HEK293T (cell line): ENCODE measurements at regions not wholly inside any gene's neighbourhood (a gene's known extent, or its start where the extent isn't known, plus 50 kb on each side); places are given as distances from the start of the nearest gene placed in this dataset.
A peak's percentile ranks its signal among the peaks of the same experiment; 100 is the strongest.

Experiments
- CTCF ChIA-PET: fragments of 350-600 bp; formaldehyde crosslinking; extraction: SDS; loops from one replicate; lab custom pipeline; 2021; ENCODE audit warnings: antibody characterized with exemption, inconsistent platforms; lab: Yijun Ruan, JAX
- POLR2A ChIA-PET: fragments of 350-600 bp; formaldehyde crosslinking; extraction: SDS; loops from one replicate; lab custom pipeline; 2020; ENCODE audit warnings: antibody characterized with exemption, inconsistent platforms; lab: Yijun Ruan, JAX
- DNase-seq: peaks from one replicate; pipeline ENCODE4 v3.0.0; 2012; ENCODE audit warnings: mixed read lengths; ENCODE audit errors: extremely low spot score
- ARNT ChIP-seq: fragments of 450-650 bp; IDR thresholded peaks from 2 replicates; pipeline ENCODE4 v1.6.1; 2017; ENCODE audit warnings: mild to moderate bottlenecking
- BHLHE40 ChIP-seq: fragments of 450-650 bp; IDR thresholded peaks from 2 replicates; pipeline ENCODE4 v1.6.1; 2016; ENCODE audit warnings: mild to moderate bottlenecking, moderate library complexity, borderline replicate concordance
- CTBP1 ChIP-seq: fragments of 450-650 bp; IDR thresholded peaks from 2 replicates; pipeline ENCODE4 v1.6.1; 2016; ENCODE audit warnings: borderline replicate concordance
- ELF4 ChIP-seq: fragments of 450-650 bp; IDR thresholded peaks from 2 replicates; pipeline ENCODE4 v1.6.1; 2017; ENCODE audit warnings: antibody characterized with exemption
- FOXA1 ChIP-seq: fragments of 450-650 bp; IDR thresholded peaks from 2 replicates; pipeline ENCODE4 v1.6.1; 2016; ENCODE audit warnings: mild to moderate bottlenecking
- FOXK2 ChIP-seq: fragments of 450-650 bp; IDR thresholded peaks from 2 replicates; pipeline ENCODE4 v1.6.1; 2016; ENCODE audit warnings: mild to moderate bottlenecking
- FOXM1 ChIP-seq: fragments of 450-650 bp; IDR thresholded peaks from 2 replicates; pipeline ENCODE4 v1.6.1; 2017; ENCODE audit warnings: mild to moderate bottlenecking, borderline replicate concordance
- HDGF ChIP-seq: fragments of 450-650 bp; IDR thresholded peaks from 2 replicates; pipeline ENCODE4 v1.6.1; 2017; ENCODE audit warnings: antibody characterized with exemption, borderline replicate concordance
- L3MBTL2 ChIP-seq: fragments of 450-650 bp; conservative IDR thresholded peaks from 2 replicates; pipeline ENCODE4 v1.6.1; 2016; ENCODE audit warnings: mild to moderate bottlenecking
- LEF1 ChIP-seq: fragments of 450-650 bp; IDR thresholded peaks from 2 replicates; pipeline ENCODE4 v1.6.1; 2017; ENCODE audit warnings: mild to moderate bottlenecking, borderline replicate concordance
- NFRKB ChIP-seq: fragments of 450-650 bp; IDR thresholded peaks from 2 replicates; pipeline ENCODE4 v1.6.1; 2016; ENCODE audit warnings: mild to moderate bottlenecking, moderate library complexity
- PKNOX1 ChIP-seq: fragments of 450-650 bp; IDR thresholded peaks from 2 replicates; pipeline ENCODE4 v1.6.1; 2016
- SP1 ChIP-seq: fragments of 450-650 bp; IDR thresholded peaks from 2 replicates; pipeline ENCODE4 v1.6.1; 2017
- SUZ12 ChIP-seq: fragments of 450-650 bp; IDR thresholded peaks from 2 replicates; pipeline ENCODE4 v1.6.1; 2016; ENCODE audit warnings: mild to moderate bottlenecking
- TARDBP ChIP-seq: fragments of 450-650 bp; IDR thresholded peaks from 2 replicates; pipeline ENCODE4 v1.6.1; 2016
- ZNF384 ChIP-seq: fragments of 450-650 bp; IDR thresholded peaks from 2 replicates; pipeline ENCODE4 v1.6.1; 2016

- no peak for DNase-seq
- ChIA-PET POLR2A (no interaction called here), CTCF (no interaction called here)
- TF ChIP-seq SUZ12 (no peak), CTBP1 (no peak), SP1 (no peak), FOXA1 (no peak), ARNT (no peak), ZNF384 (no peak), BHLHE40 (no peak), FOXM1 (no peak), LEF1 (no peak), TARDBP (no peak), FOXK2 (no peak)
Observed at GRCh38 chr6:2465336-2465735, 219.9 kb upstream of the GMDS start.

GRCh38 chr6:2464641-2465040, 219.2 kb upstream of the GMDS start:
- DNase-seq = no peak
- POLR2A ChIA-PET = no interaction called here
- TF ChIP-seq ZNF384 (no peak), FOXA1 (no peak), HDGF (no peak), PKNOX1 (no peak), BHLHE40 (no peak), L3MBTL2 (no peak), NFRKB (no peak), TARDBP (no peak), FOXK2 (no peak), ARNT (no peak), LEF1 (no peak), CTBP1 (no peak), SUZ12 (no peak), ELF4 (no peak), SP1 (no peak), FOXM1 (no peak)
- CTCF ChIA-PET = no interaction called here

GRCh38 chr6:2462831-2463230, 217.4 kb upstream of the GMDS start:
- TF ChIP-seq ELF4 = no peak
- TF ChIP-seq L3MBTL2 = no peak
- no peak for TF ChIP-seq FOXK2
- no peak for TF ChIP-seq LEF1
- no peak for TF ChIP-seq FOXA1
- no peak for TF ChIP-seq NFRKB
- TF ChIP-seq ARNT = no peak
- TF ChIP-seq PKNOX1 = no peak
- no peak for TF ChIP-seq BHLHE40
- TF ChIP-seq TARDBP = no peak
- TF ChIP-seq FOXM1 = no peak
- TF ChIP-seq CTBP1 = no peak
- CTCF ChIA-PET = no interaction called here
- DNase-seq = no peak
- POLR2A ChIA-PET = no interaction called here

GRCh38 chr6:2460216-2460745, 214.9 kb upstream of the GMDS start:
- POLR2A ChIA-PET = no interaction called here
- DNase-seq = no peak
- no peak for TF ChIP-seq ARNT
- no peak for TF ChIP-seq LEF1
- TF ChIP-seq CTBP1 = no peak
- no peak for TF ChIP-seq FOXK2
- no peak for TF ChIP-seq SUZ12
- no peak for TF ChIP-seq L3MBTL2
- no peak for TF ChIP-seq HDGF
- no peak for TF ChIP-seq TARDBP
- TF ChIP-seq ELF4 = no peak
- TF ChIP-seq FOXA1 = no peak
- CTCF ChIA-PET = interaction anchor here (0.6 to 1.0 kb wide), 3 partner anchors 11 to 45 kb away, joined by 3 to 4 read pairs (median 3); no protein-coding TSS in a partner anchor

DNA sequence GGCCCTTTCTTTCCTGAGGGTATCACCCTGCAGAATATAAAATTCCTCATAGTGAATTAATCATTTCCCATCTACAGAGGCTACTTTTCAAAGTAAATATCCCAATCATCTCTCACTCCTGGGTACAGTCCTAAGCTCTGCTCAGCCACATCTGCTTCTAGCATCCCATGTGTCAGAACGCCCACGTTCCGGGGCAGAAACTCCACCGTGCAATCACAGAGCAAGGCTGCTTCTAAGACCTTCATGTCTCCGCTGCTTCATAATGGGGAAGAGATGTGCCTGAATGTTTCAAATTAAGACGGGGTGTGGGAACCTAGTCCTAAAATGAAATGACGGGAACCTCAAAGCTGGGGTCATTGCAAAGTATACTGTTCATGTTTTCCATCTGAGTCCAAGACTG, 208.8 kb upstream of the GMDS start:
- CTCF ChIA-PET = no interaction called here
- POLR2A ChIA-PET = no interaction called here
- TF ChIP-seq CTBP1 (no peak), FOXM1 (no peak)
- DNase-seq = no peak

GRCh38 chr6:2450546-2450945, 205.1 kb upstream of the GMDS start:
- CTCF ChIA-PET = interaction anchor here (0.7 kb wide), 1 partner anchor 47 kb away, joined by 3 read pairs; no protein-coding TSS in a partner anchor
- POLR2A ChIA-PET = no interaction called here
- peak; percentile 48 for DNase-seq
- TF ChIP-seq FOXA1 = no peak
- no peak for TF ChIP-seq SUZ12
- no peak for TF ChIP-seq HDGF
- TF ChIP-seq LEF1 = no peak
- no peak for TF ChIP-seq FOXM1
- TF ChIP-seq NFRKB = no peak
- TF ChIP-seq BHLHE40 = no peak
- no peak for TF ChIP-seq TARDBP

DNA sequence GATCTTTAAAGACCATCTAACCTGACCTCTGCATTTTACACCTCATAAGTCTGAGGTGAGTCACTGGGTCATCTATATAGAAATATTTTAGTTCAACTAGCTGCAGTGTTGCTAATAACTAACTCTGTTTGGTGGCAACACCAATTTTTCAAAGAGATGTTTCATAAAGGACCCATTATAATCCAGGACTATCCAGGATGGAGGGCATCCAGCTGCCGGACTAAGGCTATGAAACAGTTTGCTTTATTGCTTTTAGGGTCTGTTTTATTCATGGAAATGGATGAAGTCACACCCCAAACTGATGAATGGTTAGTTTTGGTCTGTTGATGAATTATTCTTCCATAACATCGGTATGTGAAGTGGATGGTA, 204.2 kb upstream of the GMDS start:
- no peak for TF ChIP-seq HDGF
- no peak for TF ChIP-seq LEF1
- no peak for TF ChIP-seq ARNT
- TF ChIP-seq CTBP1 = no peak
- TF ChIP-seq FOXK2 = no peak
- TF ChIP-seq L3MBTL2 = no peak
- no peak for TF ChIP-seq ELF4
- TF ChIP-seq TARDBP = no peak
- TF ChIP-seq FOXA1 = no peak
- no peak for TF ChIP-seq PKNOX1
- no peak for TF ChIP-seq NFRKB
- no peak for TF ChIP-seq SUZ12
- TF ChIP-seq SP1 = no peak
- TF ChIP-seq ZNF384 = no peak
- TF ChIP-seq BHLHE40 = no peak
- no peak for TF ChIP-seq FOXM1
- ChIA-PET CTCF (interaction anchor here (0.7 to 1.2 kb wide), 4 partner anchors 10 to 242 kb away, joined by 3 to 5 read pairs (median 4); no protein-coding TSS in a partner anchor), POLR2A (no interaction called here)
- no peak for DNase-seq
